GM12865 (cell line): ENCODE measurements at regions not wholly inside any gene's neighbourhood (a gene's known extent, or its start where the extent isn't known, plus 50 kb on each side); places are given as distances from the start of the nearest gene placed in this dataset.

Experiments used
- DNase-seq: peaks from one replicate; pipeline ENCODE4 v3.0.0; 2010; ENCODE audit warnings: low read depth
- H3K4me3 ChIP-seq: 2 replicates; pipeline ENCODE4 v1.5.1; 2011; ENCODE audit warnings: mild to moderate bottlenecking, low read depth, low read length, control low read depth
- CTCF ChIP-seq: IDR thresholded peaks from 2 replicates; pipeline ENCODE4 v1.5.1; 2011; ENCODE audit warnings: low read length, control low read depth, low read depth, inconsistent platforms; ENCODE audit not compliant: insufficient read depth; ENCODE audit errors: missing control alignments

DNA sequence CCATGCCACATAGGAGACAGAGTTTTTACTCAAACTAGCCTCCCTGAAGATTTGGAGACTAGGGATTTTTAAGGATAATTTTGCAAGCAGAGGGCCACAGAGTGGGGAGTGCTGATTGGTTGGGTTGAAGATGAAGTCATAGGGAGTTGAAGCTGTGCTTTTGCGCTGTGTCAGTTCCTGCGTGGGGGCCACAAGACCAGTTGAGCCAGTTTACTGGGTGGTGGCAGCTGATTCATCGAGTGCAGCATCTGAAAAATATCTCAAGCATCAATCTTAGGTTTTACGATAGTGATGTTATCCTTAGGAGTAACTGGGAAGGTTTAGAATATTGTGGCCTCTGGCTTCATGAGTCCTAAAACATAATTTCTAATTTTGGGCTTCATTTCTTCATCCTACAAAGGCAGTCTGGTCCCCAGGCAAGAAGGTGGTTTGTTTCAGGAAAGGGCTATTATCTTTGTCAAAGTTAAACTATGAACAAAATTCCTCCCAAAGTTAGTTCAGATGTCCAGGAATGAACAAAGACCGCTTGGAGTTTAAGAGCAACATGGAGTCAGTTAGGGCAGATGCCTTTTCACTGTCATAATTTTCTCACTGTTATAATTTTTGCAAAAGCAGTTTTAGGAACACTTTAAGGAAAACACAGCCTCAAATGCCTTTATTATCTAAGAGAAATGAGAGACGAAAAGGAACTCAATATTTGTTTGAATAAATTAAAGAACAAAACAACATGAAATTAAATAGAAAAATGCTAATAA is 960.8 kb upstream of the PRKX start:
- DNase-seq = no peak
- TF ChIP-seq CTCF = no peak
- H3K4me3 ChIP-seq = no peak overlapping the region

- no peak for TF ChIP-seq CTCF
- H3K4me3 ChIP-seq = no peak overlapping the region
- DNase-seq = no peak
Measured at GRCh38 chrX:4671344-4671743, 957.9 kb upstream of the PRKX start.

DNA sequence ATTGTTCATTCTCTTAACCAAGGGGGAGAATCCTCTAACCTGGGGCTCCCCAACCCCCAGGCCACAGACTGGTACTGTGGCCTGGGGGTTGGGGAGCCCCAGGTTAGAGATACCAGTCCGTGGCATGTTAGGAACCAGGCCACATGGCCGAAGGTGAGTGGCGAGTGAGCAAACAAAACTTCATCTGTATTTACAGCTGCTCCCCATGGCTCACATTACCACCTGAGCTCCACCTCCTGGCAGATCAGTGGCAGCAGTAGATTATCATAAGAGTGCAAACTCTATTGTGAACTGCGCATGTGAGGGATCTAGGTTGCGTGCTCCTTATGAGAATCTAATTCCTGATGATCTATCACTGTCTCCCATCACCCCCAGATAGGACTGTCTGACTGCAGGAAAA is 957.2 kb upstream of the PRKX start:
- H3K4me3 ChIP-seq = no peak overlapping the region
- no peak for TF ChIP-seq CTCF
- DNase-seq = no peak

GRCh38 chrX:4668802-4669536 is 955.5 kb upstream of the PRKX start:
- TF ChIP-seq CTCF = no peak
- H3K4me3 ChIP-seq = no peak overlapping the region
- no peak for DNase-seq

DNA sequence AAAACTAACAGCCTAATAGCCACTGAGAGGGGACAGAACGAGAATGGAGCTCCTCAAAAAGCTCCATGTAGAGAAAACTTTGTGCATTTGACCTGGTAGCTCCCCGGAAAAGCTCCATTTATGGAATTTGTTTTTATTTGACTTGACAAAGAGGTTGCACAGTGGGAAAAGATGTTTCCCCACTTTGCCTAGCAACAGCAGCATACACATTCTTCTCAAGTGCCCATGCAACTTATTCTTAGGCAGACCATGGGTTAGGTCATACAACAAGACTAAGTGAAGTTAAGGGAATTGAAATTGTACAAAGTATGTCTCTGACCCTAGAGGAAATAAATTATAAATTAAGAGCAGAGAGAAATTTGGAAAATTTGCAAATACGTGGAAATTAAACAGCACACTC is 949.6 kb upstream of the PRKX start:
- no peak overlapping the region for H3K4me3 ChIP-seq
- DNase-seq = no peak
- no peak for TF ChIP-seq CTCF

DNA sequence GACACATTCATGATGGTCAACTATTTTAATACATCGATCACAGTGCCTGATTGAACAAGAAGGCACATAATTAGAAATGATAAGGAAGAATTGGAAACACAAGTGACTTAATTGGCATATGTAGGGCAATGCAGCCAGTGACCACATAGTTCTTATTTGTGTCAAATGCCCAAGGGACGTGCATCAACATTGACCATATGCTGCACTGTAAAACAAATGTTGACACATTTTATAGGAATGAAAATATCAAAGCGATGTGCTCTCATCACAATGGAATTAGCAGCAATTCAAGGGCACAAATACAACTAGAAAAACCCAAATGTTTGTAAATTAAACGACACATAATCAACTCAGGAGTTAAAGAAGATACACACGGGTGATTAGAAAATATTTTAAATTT is 948.3 kb upstream of the PRKX start:
- no peak for TF ChIP-seq CTCF
- DNase-seq = no peak
- no peak overlapping the region for H3K4me3 ChIP-seq
